T-helper 1 cell treated with Interleukin-12 subunit alpha and Interleukin-12 subunit beta and Interleukin-4 antibody, amounts not matched to agents 30 ng/mL and 1 ng/mL, for 36 hours (primary cell): ENCODE measurements at regions not wholly inside any gene's neighbourhood (a gene's known extent, or its start where the extent isn't known, plus 50 kb on each side); places are given as distances from the start of the nearest gene placed in this dataset.

Experiments used
- intact Hi-C: fragments of 100-400 bp; cut with micrococcal nuclease; formaldehyde crosslinking; loops from one replicate; pipeline ENCODE4 v1.15.1; 2024

- intact Hi-C loops = no loop called here
Observed at GRCh38 chr2:71872466-71873051, 275.1 kb downstream of the CYP26B1 start.

DNA sequence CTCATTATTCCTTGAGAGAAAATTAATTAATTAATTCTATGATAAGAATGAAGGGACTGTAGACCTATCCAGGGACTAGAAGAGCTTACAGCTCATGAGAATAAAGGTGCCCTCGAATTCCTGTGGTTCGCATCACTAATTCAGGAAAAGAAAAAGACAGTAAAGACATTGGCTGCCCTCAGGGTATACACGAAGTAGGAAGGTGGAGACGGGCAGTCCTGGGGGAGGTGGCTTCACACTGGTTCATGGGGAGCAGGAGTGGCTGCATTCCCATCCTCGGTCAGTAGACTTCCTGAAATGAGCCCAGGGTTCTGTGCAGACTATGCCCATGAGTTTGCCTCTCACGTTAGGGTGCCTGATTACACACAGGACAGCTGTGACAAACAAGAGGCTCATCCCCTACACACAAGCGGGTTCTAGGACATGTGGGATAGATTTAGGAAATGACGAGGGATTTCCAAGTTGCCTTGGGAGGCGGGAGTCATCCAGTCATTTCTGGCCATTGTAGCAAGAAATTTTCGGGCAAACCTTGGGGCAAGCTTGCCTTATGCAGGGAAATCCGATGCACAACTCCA lies 282.2 kb downstream of the CYP26B1 start:
- intact Hi-C loops = no loop called here

DNA sequence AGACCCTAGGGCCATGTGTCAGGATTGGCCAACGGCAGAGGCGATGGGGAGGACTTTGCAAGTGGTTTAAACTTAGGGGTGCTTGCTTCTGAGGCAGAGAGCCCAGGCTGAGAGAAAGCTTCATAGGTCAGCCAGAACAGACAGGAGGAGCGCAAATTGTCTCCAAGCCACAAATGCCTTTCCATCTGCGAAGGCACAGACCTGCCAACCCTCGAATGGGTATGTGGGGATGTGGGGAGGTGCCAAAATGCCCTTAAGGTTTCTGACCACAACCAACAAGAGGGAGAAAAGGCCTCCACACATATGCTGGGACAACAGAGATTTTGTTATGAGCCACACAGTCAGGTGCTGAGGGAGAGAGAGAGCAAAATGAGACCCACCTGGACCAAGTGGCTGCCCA lies 283.6 kb downstream of the CYP26B1 start:
- intact Hi-C loops = no loop called here

DNA sequence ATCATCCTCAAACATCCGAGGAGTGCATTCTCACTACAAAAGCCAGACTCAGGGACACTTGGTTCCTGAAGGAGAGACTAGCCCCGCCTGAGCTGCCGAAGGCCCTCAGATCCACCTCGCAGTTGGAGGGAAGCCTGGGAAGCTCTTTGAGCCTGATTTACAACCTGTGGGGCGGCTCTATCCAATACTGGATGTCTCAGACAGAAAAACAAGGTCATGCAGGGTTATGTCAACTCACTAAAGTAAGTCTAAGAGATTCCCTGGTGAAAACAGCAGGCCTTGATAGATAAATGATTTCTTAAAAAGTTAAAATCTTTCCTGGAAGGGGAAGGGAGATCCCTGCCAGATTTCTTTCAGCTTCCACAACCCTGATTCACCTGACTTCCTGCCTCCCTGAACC lies 284.3 kb downstream of the CYP26B1 start:
- intact Hi-C loops = no loop called here

DNA sequence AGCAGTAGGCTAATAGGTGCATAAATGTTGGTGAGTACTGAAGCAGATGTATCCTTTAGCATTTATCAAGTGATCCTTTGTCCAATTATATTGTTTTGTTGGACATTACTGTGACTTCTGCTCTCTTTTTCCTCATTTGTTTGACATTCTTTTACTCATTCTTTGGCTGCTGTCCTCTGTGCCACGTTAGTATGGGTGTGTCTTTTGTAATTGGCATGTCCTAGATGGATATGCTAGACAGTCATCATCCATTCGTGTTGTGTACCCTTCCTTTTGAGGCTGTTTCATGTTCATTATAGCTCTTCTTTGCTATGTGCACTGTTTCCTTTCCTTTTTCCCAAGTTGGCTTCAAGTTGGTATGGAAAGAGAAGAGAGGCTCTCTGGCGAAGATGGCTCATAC lies 284.7 kb downstream of the CYP26B1 start:
- intact Hi-C loops = no loop called here

GRCh38 chr2:71861186-71862160 lies 286.2 kb downstream of the CYP26B1 start:
- intact Hi-C loops = no loop called here

- intact Hi-C loops = no loop called here
Observed at GRCh38 chr2:71860381-71860926, 287.2 kb downstream of the CYP26B1 start.

- intact Hi-C loops = no loop called here
Observed at GRCh38 chr2:71859211-71859847, 288.3 kb downstream of the CYP26B1 start.

GRCh38 chr2:71858071-71858470 lies 289.6 kb downstream of the CYP26B1 start:
- intact Hi-C loops = no loop called here

DNA sequence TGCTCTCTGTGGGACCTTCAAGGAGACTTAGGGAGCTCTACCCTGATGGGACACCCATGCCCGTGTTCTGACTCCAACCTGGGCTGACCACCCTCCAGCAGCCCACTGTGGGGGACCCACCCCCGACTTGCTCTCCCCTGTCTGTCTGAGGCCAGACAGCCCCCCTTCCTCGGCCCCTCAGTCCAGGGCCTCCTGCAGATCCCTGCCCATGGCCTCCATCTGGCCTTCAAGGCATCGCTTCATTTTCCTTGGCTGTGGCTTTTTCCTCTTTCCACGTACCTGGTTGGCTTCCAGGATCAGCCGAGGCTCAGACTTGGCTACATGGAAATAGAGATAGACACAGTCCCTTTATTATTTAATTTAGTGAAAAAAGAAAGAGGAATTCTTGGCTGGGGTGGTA lies 290.0 kb downstream of the CYP26B1 start:
- intact Hi-C loops = no loop called here

GRCh38 chr2:71856773-71857525 lies 290.7 kb downstream of the CYP26B1 start:
- intact Hi-C loops = no loop called here

DNA sequence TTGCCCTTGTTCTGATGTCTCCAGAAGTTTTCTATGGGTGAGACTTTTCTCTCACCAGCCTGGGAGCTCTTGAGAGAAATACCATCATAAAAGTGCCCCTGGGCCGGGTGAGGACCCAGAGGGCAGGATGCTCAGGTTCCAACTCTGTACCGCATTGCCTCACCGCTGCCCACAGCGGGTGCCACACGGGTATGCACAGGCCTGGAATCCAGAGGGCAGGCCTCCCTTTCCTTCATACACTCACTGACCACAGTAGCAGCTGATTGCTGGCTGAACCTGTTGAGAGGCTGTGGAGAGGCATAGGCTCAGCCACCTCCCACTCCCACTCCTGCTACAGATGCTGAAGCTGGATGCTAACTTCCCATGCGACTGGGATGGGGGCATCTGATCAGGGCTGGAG lies 293.8 kb downstream of the CYP26B1 start:
- intact Hi-C loops = no loop called here

- intact Hi-C loops = no loop called here
Observed at GRCh38 chr2:71852141-71852711, 295.4 kb downstream of the CYP26B1 start.

DNA sequence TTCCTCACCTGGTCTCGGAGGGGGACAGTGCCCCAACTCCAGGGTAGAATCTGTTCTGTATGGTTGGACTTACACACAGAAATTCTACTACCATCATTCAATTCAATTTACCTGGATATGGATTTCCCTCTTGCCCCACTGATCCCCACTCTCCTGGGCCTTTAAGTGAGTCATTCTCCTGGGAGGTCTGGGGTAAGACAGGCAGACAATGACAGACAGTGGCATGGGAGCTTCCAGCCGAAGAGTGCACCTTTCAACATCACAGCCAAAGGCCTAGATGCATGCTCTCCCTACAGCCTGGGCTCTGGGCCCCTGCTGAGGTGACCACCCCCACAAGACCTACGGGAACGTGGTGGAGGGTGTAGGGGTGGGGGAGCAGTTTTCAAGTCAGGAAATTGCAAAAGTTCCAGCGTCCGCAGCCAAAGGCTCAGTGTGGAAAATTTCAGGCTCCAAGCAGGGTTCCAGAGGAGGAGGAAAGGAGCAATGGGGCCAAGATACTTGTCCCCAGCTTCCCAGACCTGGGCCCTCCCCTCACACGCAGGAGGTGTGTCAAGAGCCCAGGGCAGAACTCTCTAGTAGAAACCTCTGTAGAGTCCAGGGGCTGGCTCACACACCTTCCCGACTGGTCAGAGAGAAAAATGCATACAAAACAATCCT lies 296.4 kb downstream of the CYP26B1 start:
- intact Hi-C loops = no loop called here

GRCh38 chr2:71850306-71850801 lies 297.3 kb downstream of the CYP26B1 start:
- intact Hi-C loops = no loop called here

DNA sequence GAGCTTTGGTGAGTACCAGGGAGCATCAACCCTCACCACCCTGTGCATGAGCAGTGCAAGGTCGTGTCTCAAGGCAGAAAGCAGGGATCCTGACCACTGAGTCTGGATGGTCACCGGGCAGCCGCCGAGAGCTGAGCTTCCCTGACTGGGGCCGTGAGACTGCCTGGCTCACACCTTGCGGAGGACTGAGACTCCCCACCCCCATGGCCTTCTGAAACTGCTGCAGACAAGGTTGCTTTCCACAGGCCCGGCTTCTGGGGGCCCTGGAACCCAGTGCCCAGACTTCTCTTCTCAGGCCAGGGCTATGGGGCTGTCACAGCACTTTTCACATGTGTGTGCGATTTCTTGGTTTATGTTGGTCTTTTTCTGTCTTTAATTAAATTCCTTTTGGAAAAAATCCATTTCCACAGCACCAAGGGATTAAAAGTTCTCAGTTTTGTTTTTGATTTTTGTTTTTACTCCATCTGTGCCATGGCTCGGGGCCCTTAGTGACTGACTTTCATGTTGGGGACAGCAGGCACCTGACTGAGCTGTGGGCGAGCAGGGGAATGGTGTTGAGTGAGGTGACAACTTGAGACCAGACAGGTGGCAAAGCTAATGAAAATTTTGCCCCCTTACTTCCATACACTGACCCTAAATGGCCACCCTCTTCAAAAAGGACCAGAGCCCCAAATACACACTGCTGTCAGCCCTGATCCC lies 297.9 kb downstream of the CYP26B1 start:
- intact Hi-C loops = no loop called here

GRCh38 chr2:71849111-71849510 lies 298.6 kb downstream of the CYP26B1 start:
- intact Hi-C loops = no loop called here

GRCh38 chr2:71846669-71847291 lies 300.9 kb downstream of the CYP26B1 start:
- intact Hi-C loops = no loop called here

DNA sequence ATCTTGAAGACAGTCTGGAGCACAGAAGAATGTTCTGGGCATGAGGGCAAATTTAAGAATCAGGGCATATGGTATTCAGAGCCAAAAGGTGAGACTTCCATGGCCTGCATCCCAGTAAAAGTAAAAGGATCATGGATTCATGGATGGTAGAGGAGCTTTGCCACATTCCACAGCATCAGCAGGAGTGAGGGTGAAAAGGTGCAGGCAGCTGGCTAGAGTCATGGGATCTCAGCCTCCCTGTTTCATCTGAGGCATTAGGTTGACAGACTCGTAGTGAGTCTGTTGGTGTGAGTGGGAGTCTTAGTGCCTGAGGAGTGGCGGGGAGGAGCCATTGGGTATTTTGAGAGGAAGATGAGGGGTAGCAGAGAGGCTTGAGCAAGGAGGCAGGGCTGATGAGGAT lies 301.6 kb downstream of the CYP26B1 start:
- intact Hi-C loops = no loop called here
